ENCODE measurements at regions not wholly inside any gene's neighbourhood (a gene's known extent, or its start where the extent isn't known, plus 50 kb on each side); places are given as distances from the start of the nearest gene placed in this dataset.

- TF ChIP-seq FOS (IDR thresholded peaks at IDR 0.05; ENCODE audit: low read depth, low read length) = no peak
Observed at GRCh38 chr7:46759711-46760480, 822.0 kb downstream of the TNS3 start (continued).

GRCh38 chr7:46756996-46757395 is 824.9 kb downstream of the TNS3 start:
- no TSS peak for BruUV-seq (replicated peaks)
- WGBS, 2 experiments (ENCODE audit: extremely low coverage in 2 of 2, insufficient read length in 1 of 2) = 83% methylated on average over 1 of the region's 4 CpGs; no CpG with 5 or more reads in 1 of the 2 experiments
- no peak for ATAC-seq (ENCODE audit: low read depth)

More at GRCh38 chr7:46756996-46757395, 824.9 kb downstream of the TNS3 start:
- Histone ChIP-seq H4K5ac (ENCODE audit: low read depth, low read length) (no peak overlapping the region), H3K4ac (ENCODE audit: low read depth, low read length) (no peak overlapping the region), H3K4me2 (ENCODE audit: low read depth, low read length) (no peak overlapping the region), H3K4me3 (ENCODE audit: insufficient read depth, low read depth, low read length) (no peak overlapping the region), H3K9me1 (ENCODE audit: insufficient read depth, low read length) (peaks cover 9% of the 10 kb centered on the region), H4K20me1 (ENCODE audit: insufficient read depth, low read length) (no peaks in the 10 kb centered on the region), H3K56ac (ENCODE audit: extremely low read depth, insufficient read depth, low read length) (no peak overlapping the region), H3K18ac (ENCODE audit: low read depth, low read length) (no peak overlapping the region), H3K79me1 (ENCODE audit: low read depth in 1 of 2, low read length in 2 of 2) (no peaks in the 10 kb centered on the region), H2BK20ac (ENCODE audit: low read depth, low read length) (no peak overlapping the region), H2AFZ (replicated peaks; ENCODE audit: low read length, poor library complexity) (no peak overlapping the region), H2BK5ac (ENCODE audit: low read depth, low read length, poor library complexity, severe bottlenecking) (no peak overlapping the region), H4K8ac (ENCODE audit: low read depth in 2 of 2, low read length in 2 of 2) (no peak overlapping the region), H3K27me3 (ENCODE audit: control insufficient read depth, insufficient read depth, low read length) (no peaks in the 10 kb centered on the region), H2BK120ac (ENCODE audit: low read depth, low read length) (no peak overlapping the region), H3K9me3 (ENCODE audit: control insufficient read depth, insufficient read depth, low read length) (no peaks in the 10 kb centered on the region), H4K91ac (ENCODE audit: insufficient read depth, low read depth, low read length) (no peak overlapping the region), H3K23ac (ENCODE audit: low read depth, low read length) (no peak overlapping the region), H3K27ac (ENCODE audit: insufficient read depth, low read length) (no peak overlapping the region), H3K4me1 (ENCODE audit: control insufficient read depth, insufficient read depth, low read length) (peaks cover 6% of the 10 kb centered on the region), H3K36me3 (ENCODE audit: control insufficient read depth, insufficient read depth, low read length) (no peaks in the 10 kb centered on the region), H2AK5ac (ENCODE audit: low read depth, low read length) (no peak overlapping the region), H3K9ac (ENCODE audit: low read depth, low read length) (no peak overlapping the region), H3K14ac (replicated peaks; ENCODE audit: low read depth, low read length) (no peak overlapping the region), H2AK9ac (replicated peaks; ENCODE audit: low read depth, low read length, poor library complexity) (no peak overlapping the region), H2BK15ac (ENCODE audit: low read depth, low read length) (no peak overlapping the region)
- dilution Hi-C loops (cut with HindIII; ENCODE audit: low sequenced_read_pairs, unreplicated experiment) (no loop called here), intact Hi-C loops (cut with micrococcal nuclease) (loop anchor here (10.0 kb wide), 1 partner anchor 612 kb away; no protein-coding TSS in a partner anchor), in situ Hi-C loops (cut with MboI; ENCODE audit: low sequenced_read_pairs) (no loop called here)
- POLR2A ChIA-PET (ENCODE audit: unreplicated experiment) = no interaction called here
- CTCF ChIA-PET = no interaction called here
- no peak for TF ChIP-seq CTCF (conservative IDR thresholded peaks at IDR 0.05; ENCODE audit: low read depth, low read length)
- DNase-seq = no peak

Measured in IMR-90 (cell line).